ENCODE measurements at regions not wholly inside any gene's neighbourhood (a gene's known extent, or its start where the extent isn't known, plus 50 kb on each side); places are given as distances from the start of the nearest gene placed in this dataset.

DNA sequence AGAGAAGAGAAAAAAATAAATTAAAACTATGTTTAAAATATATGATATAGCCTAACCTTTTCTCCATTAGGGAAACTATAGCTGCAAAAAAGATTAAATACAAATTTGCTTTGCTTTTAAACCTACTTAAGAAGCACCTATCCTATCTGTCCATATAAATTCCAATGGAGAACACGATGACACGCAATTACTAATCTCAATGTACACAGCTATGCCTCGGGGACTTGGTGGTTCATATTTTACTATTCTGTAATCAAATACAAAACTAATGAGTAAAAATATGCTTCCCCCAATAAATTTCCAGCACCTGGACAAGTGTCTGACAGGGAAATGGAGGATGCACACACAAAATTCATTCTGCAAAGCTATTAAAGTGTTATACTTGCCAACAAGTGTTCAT is 386.4 kb downstream of the LMO4 start:
- no peak for TF ChIP-seq EP300 (IDR thresholded peaks at IDR 0.05)
- TF ChIP-seq POLR2A (IDR thresholded peaks at IDR 0.05), result no peak
- TF ChIP-seq, protein P1, sequence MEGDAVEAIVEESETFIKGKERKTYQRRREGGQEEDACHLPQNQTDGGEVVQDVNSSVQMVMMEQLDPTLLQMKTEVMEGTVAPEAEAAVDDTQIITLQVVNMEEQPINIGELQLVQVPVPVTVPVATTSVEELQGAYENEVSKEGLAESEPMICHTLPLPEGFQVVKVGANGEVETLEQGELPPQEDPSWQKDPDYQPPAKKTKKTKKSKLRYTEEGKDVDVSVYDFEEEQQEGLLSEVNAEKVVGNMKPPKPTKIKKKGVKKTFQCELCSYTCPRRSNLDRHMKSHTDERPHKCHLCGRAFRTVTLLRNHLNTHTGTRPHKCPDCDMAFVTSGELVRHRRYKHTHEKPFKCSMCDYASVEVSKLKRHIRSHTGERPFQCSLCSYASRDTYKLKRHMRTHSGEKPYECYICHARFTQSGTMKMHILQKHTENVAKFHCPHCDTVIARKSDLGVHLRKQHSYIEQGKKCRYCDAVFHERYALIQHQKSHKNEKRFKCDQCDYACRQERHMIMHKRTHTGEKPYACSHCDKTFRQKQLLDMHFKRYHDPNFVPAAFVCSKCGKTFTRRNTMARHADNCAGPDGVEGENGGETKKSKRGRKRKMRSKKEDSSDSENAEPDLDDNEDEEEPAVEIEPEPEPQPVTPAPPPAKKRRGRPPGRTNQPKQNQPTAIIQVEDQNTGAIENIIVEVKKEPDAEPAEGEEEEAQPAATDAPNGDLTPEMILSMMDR (IDR thresholded peaks at IDR 0.05), result no peak
- TF ChIP-seq POLR2AphosphoS5 (IDR thresholded peaks at IDR 0.05), result no peak

All from suprapubic skin (tissue), 4 donors.